SH-SY5Y (cell line): ENCODE measurements at regions not wholly inside any gene's neighbourhood (a gene's known extent, or its start where the extent isn't known, plus 50 kb on each side); places are given as distances from the start of the nearest gene placed in this dataset.

ENCODE experiments used
- GATA2 ChIP-seq: IDR thresholded peaks from 2 replicates; pipeline ENCODE4 v1.6.1; 2011; ENCODE audit warnings: mild to moderate bottlenecking, low read depth, low read length
- GATA3 ChIP-seq: IDR thresholded peaks from 2 replicates; pipeline ENCODE4 v1.6.1; 2011; ENCODE audit warnings: low read depth, mild to moderate bottlenecking, low read length, moderate library complexity

GRCh38 chr2:226354434-226354833 is 445.2 kb downstream of the IRS1 start:
- TF ChIP-seq GATA2 (no peak), GATA3 (no peak)

DNA sequence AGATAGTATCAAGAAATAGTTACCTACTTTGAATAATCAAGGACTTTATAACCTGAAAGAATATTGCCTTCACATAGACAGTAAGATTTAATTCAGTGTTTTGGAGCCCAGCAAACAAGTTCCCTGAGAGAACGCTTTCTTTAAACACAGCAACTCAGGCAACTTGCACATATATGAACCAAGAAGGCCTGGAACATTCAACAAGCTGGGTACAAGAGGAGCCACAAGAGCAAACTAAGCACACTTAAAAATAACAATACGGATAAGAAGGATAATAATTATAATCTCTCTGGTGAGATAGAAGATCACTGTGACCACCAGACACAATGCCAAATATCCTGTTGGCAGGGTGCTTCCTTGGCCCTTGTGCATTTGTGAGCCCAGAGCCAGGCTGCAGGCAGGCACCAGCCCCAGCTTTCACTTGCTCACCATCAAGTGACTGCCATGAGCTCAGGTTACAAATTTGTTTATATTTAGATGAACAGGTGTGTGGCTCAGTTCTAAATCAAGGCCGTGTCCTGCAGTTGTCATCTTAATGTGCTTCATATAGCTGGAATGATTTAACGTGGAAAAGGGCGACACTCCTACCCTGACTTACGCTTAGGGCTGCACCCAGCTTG is 446.6 kb downstream of the IRS1 start:
- TF ChIP-seq GATA3 (no peak), GATA2 (no peak)

- no peak for TF ChIP-seq GATA3
- no peak for TF ChIP-seq GATA2
Measured at GRCh38 chr2:226351711-226352110, 447.9 kb downstream of the IRS1 start.

DNA sequence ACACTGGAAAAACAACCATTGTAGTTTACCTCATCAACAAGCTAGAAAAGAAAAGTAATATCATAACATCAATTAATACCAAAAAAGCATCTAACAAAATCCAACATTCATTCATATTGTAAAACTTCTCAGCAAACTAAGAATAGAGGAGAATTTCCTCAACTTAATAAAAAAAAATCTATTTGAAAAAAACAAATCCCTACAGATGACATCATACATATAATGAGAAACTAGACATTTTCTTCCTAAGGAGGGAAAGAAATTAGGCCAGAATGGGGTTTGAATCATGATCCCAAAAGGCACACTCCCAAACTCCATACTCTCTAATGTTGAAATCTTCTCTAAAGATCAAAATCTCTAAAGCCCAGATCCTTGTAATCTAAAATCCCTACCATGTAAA is 460.0 kb downstream of the IRS1 start:
- TF ChIP-seq GATA3 (no peak), GATA2 (no peak)

GRCh38 chr2:226338825-226339224 is 460.8 kb downstream of the IRS1 start:
- TF ChIP-seq GATA2: no peak
- TF ChIP-seq GATA3: no peak

GRCh38 chr2:226337941-226338600 is 461.5 kb downstream of the IRS1 start:
- TF ChIP-seq GATA3: no peak
- no peak for TF ChIP-seq GATA2

- no peak for TF ChIP-seq GATA3
- no peak for TF ChIP-seq GATA2
Measured at GRCh38 chr2:226336283-226336682, 463.3 kb downstream of the IRS1 start.

DNA sequence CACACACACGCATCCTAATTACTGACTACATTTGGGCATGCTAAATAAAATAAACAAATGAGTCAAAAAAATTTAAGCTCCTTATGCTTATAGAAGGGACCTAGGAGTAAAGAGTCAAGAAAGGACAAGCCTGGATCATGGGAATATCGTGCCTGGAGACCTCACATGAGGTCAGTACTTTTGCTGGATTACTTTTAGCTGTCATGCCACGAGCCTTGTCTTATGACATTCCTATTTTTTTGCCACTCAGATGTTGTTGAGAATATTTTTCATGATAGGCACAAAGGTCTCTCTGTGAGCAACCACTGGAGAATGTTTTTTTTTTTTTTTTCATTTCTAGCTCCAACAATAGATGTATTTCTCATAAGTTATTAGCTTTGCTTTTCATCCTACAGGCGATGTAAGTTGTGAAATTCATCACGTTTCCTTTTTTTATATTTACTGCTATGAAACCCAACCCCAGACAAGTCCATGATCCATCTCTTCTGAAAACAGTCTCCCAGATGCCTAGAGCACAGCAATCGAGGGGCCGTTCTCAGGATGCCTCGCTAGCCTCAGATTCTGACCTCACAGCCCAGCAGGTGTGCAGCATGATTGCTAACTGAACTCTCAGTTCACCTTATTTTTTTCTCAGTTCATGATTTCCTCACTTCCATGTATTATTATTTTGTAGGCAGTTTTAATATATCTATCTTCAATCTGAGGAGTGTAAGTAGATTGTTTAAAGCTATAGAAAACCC is 464.5 kb downstream of the IRS1 start:
- no peak for TF ChIP-seq GATA3
- TF ChIP-seq GATA2: no peak

DNA sequence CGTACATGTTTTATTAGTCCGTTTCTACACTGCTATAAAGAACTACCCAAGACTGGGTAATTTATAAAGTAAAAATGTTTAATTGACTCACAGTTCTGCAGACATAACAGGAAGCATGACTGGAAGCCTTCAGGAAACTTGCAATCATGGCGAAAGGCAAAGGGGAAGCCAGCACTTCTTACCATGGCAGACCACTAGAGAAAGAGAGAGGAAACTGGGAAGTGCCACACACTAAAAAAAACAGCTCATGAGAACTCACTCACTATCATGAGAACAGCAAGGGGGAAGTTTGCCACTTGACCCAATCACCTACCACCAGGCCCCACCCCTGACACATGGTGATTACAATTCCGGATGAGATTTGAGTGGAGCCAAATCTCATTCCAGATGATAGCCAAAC is 466.2 kb downstream of the IRS1 start:
- TF ChIP-seq GATA3: no peak
- no peak for TF ChIP-seq GATA2

DNA sequence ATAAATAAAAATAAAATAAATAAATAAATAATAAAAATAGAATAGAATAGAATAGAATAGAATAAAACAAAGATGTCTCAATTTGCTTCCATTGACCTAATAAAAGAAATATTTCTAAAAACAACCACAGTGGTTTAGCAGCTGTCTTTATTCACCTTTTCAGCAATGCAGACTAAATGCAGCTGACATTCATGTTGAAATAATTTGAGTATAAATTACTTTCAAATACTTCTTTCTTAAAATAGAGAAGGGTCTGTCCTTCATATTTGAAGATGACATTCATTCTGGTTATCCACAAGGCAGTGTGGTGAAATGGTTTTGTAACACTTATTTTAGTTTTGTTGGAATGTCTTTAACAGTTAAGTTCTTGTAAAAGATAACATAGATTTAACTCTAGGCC is 469.4 kb downstream of the IRS1 start:
- TF ChIP-seq GATA2 (no peak), GATA3 (no peak)

GRCh38 chr2:226329180-226329579 is 470.4 kb downstream of the IRS1 start:
- TF ChIP-seq GATA2: no peak
- no peak for TF ChIP-seq GATA3

DNA sequence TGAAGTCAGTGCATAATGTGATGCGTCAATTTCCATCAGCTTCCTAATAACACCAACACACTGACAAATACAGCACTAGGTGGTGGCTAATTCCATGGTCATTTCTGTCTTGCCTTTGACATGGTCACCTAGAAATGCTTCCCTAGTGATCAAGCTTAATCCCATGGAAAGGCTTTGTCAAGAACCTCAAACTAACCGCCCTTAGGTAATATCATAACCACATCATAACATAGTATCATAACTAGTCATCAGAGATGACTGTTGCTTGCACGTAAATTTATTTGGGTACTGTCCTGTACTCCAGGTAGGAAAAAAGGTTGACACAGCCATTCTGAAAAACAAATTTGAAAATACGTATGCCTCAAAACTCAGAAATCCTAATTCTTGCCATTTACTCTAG is 471.8 kb downstream of the IRS1 start:
- no peak for TF ChIP-seq GATA2
- TF ChIP-seq GATA3: no peak

GRCh38 chr2:226325526-226325925 is 474.1 kb downstream of the IRS1 start:
- TF ChIP-seq GATA3: no peak
- no peak for TF ChIP-seq GATA2

- no peak for TF ChIP-seq GATA3
- TF ChIP-seq GATA2: no peak
Measured at GRCh38 chr2:226320076-226320948, 479.3 kb downstream of the IRS1 start.

GRCh38 chr2:226317970-226318369 is 481.6 kb downstream of the IRS1 start:
- TF ChIP-seq GATA2: no peak
- no peak for TF ChIP-seq GATA3
